GM06990 (cell line): ENCODE measurements at regions not wholly inside any gene's neighbourhood (a gene's known extent, or its start where the extent isn't known, plus 50 kb on each side); places are given as distances from the start of the nearest gene placed in this dataset.

ENCODE experiments used
- DNase-seq: peaks from one replicate; pipeline ENCODE4 v3.0.0-alpha.2; 2011; ENCODE audit not compliant: insufficient read length; ENCODE audit errors: extremely low read depth
- H3K27me3 ChIP-seq: replicated peaks from 2 replicates; pipeline ENCODE4 v1.6.0; 2011; ENCODE audit warnings: low read length; ENCODE audit not compliant: control insufficient read depth, insufficient read depth
- H3K36me3 ChIP-seq: 2 replicates; pipeline ENCODE4 v1.5.1; 2011; ENCODE audit warnings: low read length; ENCODE audit not compliant: control insufficient read depth, insufficient read depth
- H3K4me3 ChIP-seq: replicated peaks from 2 replicates; pipeline ENCODE4 v1.5.1; 2011; ENCODE audit warnings: low read depth, mild to moderate bottlenecking, control low read depth, low read length
- TF ChIP-seq, protein P1 (sequence below): IDR thresholded peaks from 2 replicates; pipeline ENCODE4 v1.5.1; 2011; ENCODE audit warnings: low read length, control low read depth, mild to moderate bottlenecking, inconsistent platforms; ENCODE audit not compliant: insufficient read depth, poor library complexity, severe bottlenecking

DNA sequence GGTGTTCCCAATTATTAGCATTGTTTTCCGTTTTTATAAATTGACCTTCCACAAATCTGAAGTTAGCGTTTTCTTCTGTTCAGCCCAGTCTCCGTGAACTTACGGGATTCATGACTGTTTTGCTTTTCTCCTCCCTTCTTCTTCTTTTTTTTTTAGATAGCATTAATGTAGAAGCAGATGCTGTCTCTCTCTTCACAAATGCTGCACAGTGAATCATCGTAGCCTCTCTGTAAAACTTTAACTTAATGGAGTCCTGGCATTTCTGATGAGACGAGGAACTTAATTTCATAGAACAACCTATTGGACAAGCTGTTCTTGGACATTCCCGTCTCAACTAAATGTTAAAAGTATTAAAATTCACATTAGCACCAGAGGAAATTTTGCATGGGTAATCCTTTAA lies 138.0 kb upstream of the EEF1E1 start:
- no peak for DNase-seq
- H3K36me3 ChIP-seq: no peaks in the 10 kb centered on the region
- TF ChIP-seq, protein P1, sequence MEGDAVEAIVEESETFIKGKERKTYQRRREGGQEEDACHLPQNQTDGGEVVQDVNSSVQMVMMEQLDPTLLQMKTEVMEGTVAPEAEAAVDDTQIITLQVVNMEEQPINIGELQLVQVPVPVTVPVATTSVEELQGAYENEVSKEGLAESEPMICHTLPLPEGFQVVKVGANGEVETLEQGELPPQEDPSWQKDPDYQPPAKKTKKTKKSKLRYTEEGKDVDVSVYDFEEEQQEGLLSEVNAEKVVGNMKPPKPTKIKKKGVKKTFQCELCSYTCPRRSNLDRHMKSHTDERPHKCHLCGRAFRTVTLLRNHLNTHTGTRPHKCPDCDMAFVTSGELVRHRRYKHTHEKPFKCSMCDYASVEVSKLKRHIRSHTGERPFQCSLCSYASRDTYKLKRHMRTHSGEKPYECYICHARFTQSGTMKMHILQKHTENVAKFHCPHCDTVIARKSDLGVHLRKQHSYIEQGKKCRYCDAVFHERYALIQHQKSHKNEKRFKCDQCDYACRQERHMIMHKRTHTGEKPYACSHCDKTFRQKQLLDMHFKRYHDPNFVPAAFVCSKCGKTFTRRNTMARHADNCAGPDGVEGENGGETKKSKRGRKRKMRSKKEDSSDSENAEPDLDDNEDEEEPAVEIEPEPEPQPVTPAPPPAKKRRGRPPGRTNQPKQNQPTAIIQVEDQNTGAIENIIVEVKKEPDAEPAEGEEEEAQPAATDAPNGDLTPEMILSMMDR: no peak
- H3K4me3 ChIP-seq: no peak overlapping the region
- H3K27me3 ChIP-seq: no peaks in the 10 kb centered on the region; the same call in 1 of the 2 replicates

DNA sequence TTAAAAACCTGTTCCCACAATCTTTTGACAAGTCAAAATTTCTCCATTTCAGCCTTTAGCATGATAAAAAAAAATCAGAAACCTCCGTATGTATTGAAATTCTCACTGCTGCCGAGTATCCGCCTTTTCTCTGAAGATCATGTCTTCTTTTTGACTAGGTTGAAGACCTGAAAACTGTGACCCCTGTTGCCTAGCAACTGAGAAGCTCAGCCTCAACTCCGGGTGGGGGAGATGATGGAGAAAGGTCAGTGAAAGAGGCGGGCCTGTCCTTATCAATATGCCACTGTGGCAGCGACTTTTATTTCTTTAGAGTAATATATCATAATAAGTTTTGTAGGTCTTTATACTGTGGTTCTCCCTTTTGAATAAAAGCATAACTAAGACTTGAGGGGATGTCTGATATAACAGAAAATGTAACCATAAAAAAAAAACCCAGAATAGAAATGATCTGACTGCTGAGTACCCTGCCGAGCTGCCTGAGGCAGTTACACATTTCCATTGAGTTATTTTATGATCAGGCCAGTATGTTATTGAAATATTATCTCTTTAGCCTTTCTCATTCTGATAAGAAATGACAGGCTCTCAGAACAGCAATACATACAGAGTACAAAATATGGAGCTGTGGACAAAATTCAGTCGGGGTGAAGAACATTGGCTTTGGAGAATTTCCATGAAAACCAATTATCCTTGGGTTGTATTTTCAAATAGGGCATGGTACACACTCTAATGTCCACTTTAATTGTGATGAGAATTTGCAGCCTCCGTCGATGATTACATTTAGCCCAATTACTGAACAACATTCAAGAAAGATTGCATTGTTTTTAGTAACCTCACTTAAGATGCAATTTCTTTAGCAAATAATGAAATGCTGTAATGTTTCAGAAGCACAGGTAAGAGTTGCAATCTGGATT lies 136.7 kb upstream of the EEF1E1 start:
- Histone ChIP-seq H3K27me3 (no peaks in the 10 kb centered on the region; the same call in 1 of the 2 replicates), H3K36me3 (no peaks in the 10 kb centered on the region), H3K4me3 (no peak overlapping the region)
- TF ChIP-seq, protein P1: no peak
- DNase-seq: no peak

DNA sequence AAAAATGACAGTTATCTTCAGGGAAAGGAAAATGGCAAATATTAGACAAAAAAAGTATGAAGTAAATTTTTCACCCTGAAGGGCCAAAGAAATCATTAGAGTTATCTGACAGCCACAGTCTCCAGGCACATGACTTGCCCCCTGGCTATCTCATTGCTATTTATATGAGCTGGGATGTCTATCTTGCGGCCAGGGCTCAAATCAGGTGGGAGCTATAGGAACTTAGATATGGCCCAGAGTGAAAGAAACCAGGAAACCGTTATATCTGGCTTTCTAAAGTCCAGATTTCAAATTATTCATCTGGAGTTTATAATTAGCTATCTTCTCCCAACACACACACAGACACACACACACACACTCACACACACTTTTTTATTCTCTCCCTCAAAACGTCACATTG lies 135.3 kb upstream of the EEF1E1 start:
- H3K36me3 ChIP-seq: no peaks in the 10 kb centered on the region
- H3K27me3 ChIP-seq: no peaks in the 10 kb centered on the region; the same call in 1 of the 2 replicates
- TF ChIP-seq, protein P1: no peak
- no peak overlapping the region for H3K4me3 ChIP-seq
- DNase-seq: no peak

DNA sequence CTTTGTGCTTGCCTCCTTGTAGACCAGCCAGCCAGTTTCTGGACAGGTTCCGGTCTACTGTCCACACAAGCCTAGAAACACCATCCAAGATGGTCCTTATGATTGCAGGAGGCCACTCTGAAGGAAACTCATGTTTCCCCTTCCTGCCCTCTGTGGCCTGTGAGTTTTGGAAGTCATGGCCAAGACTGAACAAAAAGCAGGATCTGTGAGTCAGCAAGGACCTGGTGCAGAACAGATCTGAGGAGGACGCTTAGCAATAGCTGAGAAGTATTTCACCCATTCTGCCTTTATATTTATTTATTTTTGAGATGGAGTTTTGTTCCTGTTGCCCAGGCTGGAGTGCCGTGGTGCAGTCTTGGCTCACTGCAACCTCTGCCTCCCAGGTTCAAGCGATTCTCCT lies 134.6 kb upstream of the EEF1E1 start:
- no peak for DNase-seq

DNA sequence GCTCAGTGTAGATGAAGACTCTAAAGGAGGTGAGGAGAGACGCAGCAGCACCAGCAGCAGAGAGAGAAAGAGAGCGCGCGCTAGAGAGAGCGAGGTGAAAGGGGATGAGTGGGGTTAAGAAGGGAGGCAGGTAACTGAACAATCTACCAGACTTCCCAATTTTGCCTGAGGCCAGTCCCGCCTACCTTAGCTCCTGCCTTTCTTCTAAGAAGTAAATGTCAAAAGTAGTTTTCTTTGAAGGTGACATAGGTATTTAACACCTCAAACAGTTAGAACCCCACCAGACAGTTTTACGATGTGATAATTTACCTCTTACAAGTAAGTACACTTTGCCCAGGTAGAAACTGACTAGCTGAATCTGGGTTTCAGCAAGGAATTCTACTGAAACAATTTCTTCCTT lies 132.0 kb upstream of the EEF1E1 start:
- no peak for DNase-seq
- TF ChIP-seq, protein P1: no peak
- Histone ChIP-seq H3K36me3 (no peaks in the 10 kb centered on the region), H3K4me3 (no peak overlapping the region), H3K27me3 (no peaks in the 10 kb centered on the region)

More for the DNA sequence above, 134.6 kb upstream of the EEF1E1 start:
- TF ChIP-seq, protein P1: no peak
- H3K36me3 ChIP-seq: no peaks in the 10 kb centered on the region
- H3K4me3 ChIP-seq: no peak overlapping the region
- H3K27me3 ChIP-seq: no peaks in the 10 kb centered on the region; the same call in 1 of the 2 replicates
